OCI-LY3 (cell line): ENCODE measurements at regions not wholly inside any gene's neighbourhood (a gene's known extent, or its start where the extent isn't known, plus 50 kb on each side); places are given as distances from the start of the nearest gene placed in this dataset.

ENCODE experiments used
- H2AFZ ChIP-seq: fragments of 200-600, 300-600 bp; shearing (Covaris generic); 2 replicates; pipeline ENCODE4 v1.6.0; 2014; ENCODE audit warnings: antibody characterized with exemption, low read depth, low read length
- H3K27ac ChIP-seq: fragments of 200-600, 300-600 bp; sonication (generic); 2 replicates; pipeline ENCODE4 v1.5.1; 2014; ENCODE audit warnings: mild to moderate bottlenecking, low read length, moderate library complexity, mixed read lengths
- H3K27me3 ChIP-seq: fragments of 200-600, 300-600 bp; sonication (generic); 2 replicates; pipeline ENCODE4 v1.6.1; 2014; ENCODE audit warnings: low read depth, low read length, mixed read lengths
- H3K36me3 ChIP-seq: fragments of 200-600, 300-600 bp; sonication (generic); replicated peaks from 2 replicates; pipeline ENCODE3; 2014; ENCODE audit warnings: low read depth, low read length, mixed read lengths
- H3K4me1 ChIP-seq: fragments of 300-600, 200-600 bp; sonication (generic); 2 replicates; pipeline ENCODE4 v1.6.1; 2014; ENCODE audit warnings: low read length, mixed read lengths
- H3K4me2 ChIP-seq: fragments of 200-600, 300-600 bp; sonication (generic); 2 replicates; pipeline ENCODE4 v1.6.1; 2014; ENCODE audit warnings: low read length, mixed read lengths
- H3K4me3 ChIP-seq: fragments of 300-600, 200-600 bp; sonication (generic); 2 replicates; pipeline ENCODE4 v1.5.1; 2014; ENCODE audit warnings: antibody characterized with exemption, mild to moderate bottlenecking, low read length, moderate library complexity
- H3K79me2 ChIP-seq: fragments of 300-600, 200-600 bp; shearing (Covaris generic); 2 replicates; pipeline ENCODE4 v1.6.1; 2014; ENCODE audit warnings: mild to moderate bottlenecking, low read length, mixed read lengths
- H3K9ac ChIP-seq: fragments of 300-600, 200-600 bp; shearing (Covaris generic); 2 replicates; pipeline ENCODE4 v1.6.0; 2014; ENCODE audit warnings: mild to moderate bottlenecking, low read length, moderate library complexity
- H3K9me3 ChIP-seq: fragments of 200-600, 300-600 bp; shearing (Covaris generic); 2 replicates; pipeline ENCODE4 v1.6.1; 2014; ENCODE audit warnings: low read length, mixed read lengths; ENCODE audit not compliant: insufficient read depth
- H4K20me1 ChIP-seq: fragments of 200-600, 300-600 bp; sonication (generic); 2 replicates; pipeline ENCODE4 v1.6.1; 2016; ENCODE audit warnings: low read length, mixed read lengths; ENCODE audit not compliant: insufficient read depth
- EZH2phosphoT487 ChIP-seq: fragments of 200-600 bp; shearing (Covaris generic); IDR thresholded peaks from 2 replicates; pipeline ENCODE4 v1.6.1; 2018; ENCODE audit warnings: antibody characterized with exemption, mixed run types, low read depth
- TF ChIP-seq, protein P1 (sequence below): fragments of 200-600, 300-600 bp; sonication (generic); IDR thresholded peaks from 2 replicates; pipeline ENCODE4 v1.5.1; 2014; ENCODE audit warnings: antibody characterized with exemption, low read length, low read depth

DNA sequence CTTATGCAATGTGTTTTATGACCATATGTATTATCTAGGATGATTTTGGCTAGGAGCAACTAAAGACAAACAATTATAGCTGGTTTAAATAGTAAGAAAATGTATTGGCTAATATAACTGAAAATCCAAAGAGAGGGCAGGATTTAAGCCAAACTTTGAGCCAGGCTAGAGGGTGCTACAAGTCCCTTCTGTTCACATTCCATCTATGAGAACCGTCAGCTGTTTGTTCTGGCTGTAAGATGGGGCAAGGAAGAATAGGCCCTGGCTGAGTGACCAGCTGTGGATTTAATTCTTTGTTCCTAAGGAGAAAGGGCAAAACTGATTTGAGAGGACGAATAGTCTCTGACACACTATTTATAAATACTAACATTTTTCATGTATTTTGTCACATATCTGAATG is 79.2 kb upstream of the UGT8 start:
- Histone ChIP-seq H3K27me3 (no peaks in the 10 kb centered on the region), H3K4me3 (no peak overlapping the region), H2AFZ (no peak overlapping the region), H3K4me2 (no peak overlapping the region), H3K9ac (no peak overlapping the region), H3K4me1 (no peaks in the 10 kb centered on the region), H3K27ac (no peak overlapping the region), H3K36me3 (no peaks in the 10 kb centered on the region), H3K9me3 (no peaks in the 10 kb centered on the region), H3K79me2 (no peaks in the 10 kb centered on the region), H4K20me1 (no peaks in the 10 kb centered on the region)
- no peak for TF ChIP-seq EZH2phosphoT487
- TF ChIP-seq, protein P1, sequence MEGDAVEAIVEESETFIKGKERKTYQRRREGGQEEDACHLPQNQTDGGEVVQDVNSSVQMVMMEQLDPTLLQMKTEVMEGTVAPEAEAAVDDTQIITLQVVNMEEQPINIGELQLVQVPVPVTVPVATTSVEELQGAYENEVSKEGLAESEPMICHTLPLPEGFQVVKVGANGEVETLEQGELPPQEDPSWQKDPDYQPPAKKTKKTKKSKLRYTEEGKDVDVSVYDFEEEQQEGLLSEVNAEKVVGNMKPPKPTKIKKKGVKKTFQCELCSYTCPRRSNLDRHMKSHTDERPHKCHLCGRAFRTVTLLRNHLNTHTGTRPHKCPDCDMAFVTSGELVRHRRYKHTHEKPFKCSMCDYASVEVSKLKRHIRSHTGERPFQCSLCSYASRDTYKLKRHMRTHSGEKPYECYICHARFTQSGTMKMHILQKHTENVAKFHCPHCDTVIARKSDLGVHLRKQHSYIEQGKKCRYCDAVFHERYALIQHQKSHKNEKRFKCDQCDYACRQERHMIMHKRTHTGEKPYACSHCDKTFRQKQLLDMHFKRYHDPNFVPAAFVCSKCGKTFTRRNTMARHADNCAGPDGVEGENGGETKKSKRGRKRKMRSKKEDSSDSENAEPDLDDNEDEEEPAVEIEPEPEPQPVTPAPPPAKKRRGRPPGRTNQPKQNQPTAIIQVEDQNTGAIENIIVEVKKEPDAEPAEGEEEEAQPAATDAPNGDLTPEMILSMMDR = no peak

DNA sequence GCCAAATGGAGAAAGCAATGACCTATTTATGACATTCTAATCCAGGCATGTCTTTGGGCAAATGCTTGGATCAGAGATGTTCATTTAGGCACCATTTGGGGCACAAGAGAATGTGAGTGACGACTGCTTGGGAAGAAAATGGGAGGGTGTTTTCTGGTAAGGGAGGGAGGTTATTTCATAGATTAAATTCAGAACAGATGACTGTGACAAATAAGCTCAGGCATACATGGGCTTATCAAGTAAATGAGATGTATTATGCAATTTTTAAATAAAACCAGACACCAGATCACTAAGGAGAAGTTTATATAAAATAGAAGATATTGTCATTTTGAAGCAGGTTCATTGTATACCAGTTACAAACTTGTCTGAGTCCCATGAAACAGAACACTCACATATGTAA is 71.4 kb upstream of the UGT8 start:
- TF ChIP-seq, protein P1 = no peak
- TF ChIP-seq EZH2phosphoT487 = no peak

DNA sequence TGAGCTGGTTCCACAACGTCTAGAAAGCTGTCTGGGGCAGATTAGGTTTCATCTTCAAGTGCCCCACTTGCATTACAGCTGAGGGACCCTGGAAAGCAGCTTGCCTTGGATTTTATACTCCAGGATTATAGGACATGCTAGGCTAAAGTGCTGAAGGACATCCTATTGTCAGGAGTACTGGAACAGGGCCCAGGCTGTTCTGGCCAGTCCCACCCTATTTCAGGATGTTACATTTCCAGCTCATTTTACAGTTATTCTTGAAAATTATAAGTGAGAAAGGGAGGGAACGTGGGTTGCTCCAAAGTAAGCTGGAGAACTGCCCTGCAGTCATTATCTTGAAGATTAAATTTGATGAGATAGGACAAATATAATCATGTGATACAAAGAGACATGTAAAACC is 71.0 kb upstream of the UGT8 start:
- no peak overlapping the region for H3K4me2 ChIP-seq
- H3K9ac ChIP-seq = no peak overlapping the region
- H4K20me1 ChIP-seq = no peaks in the 10 kb centered on the region
- no peak overlapping the region for H3K4me3 ChIP-seq
- no peaks in the 10 kb centered on the region; the same call in 1 of the 2 replicates for H3K9me3 ChIP-seq
- no peaks in the 10 kb centered on the region for H3K27me3 ChIP-seq
- H3K27ac ChIP-seq = no peak overlapping the region
- no peaks in the 10 kb centered on the region for H3K36me3 ChIP-seq
- TF ChIP-seq EZH2phosphoT487 = no peak
- TF ChIP-seq, protein P1 = no peak
- no peak overlapping the region for H2AFZ ChIP-seq
- H3K4me1 ChIP-seq = no peaks in the 10 kb centered on the region
- no peaks in the 10 kb centered on the region for H3K79me2 ChIP-seq

More for the DNA sequence above, 71.4 kb upstream of the UGT8 start:
- Histone ChIP-seq H3K27me3 (no peaks in the 10 kb centered on the region), H2AFZ (no peak overlapping the region), H3K9me3 (no peaks in the 10 kb centered on the region; the same call in 1 of the 2 replicates), H3K4me1 (no peaks in the 10 kb centered on the region), H4K20me1 (no peaks in the 10 kb centered on the region), H3K27ac (no peak overlapping the region), H3K9ac (no peak overlapping the region), H3K4me2 (no peak overlapping the region), H3K4me3 (no peak overlapping the region), H3K36me3 (no peaks in the 10 kb centered on the region), H3K79me2 (no peaks in the 10 kb centered on the region)

DNA sequence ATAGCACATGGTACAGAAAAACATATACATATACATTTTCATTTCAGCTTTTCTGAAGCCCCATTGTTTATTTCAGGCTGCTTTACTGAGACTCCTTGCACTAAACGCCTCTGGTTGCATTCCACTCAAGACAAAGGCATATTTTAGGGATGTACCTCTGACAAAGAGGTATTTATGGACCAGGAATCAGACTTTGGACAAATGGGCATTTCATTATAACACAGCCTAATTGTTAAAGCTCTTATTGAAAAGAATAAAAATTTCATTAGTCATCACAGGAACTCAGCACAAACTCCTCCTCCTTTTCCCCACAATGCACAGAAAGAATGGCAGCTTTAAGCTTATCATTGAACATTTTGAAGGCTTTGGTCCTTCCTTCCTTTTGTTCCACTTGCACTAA is 62.9 kb upstream of the UGT8 start:
- Histone ChIP-seq H3K27me3 (no peaks in the 10 kb centered on the region), H3K36me3 (no peaks in the 10 kb centered on the region), H3K9ac (no peak overlapping the region), H3K27ac (no peak overlapping the region), H3K4me2 (no peak overlapping the region), H3K79me2 (no peaks in the 10 kb centered on the region), H3K4me3 (no peak overlapping the region), H4K20me1 (no peaks in the 10 kb centered on the region), H3K4me1 (no peaks in the 10 kb centered on the region), H2AFZ (no peak overlapping the region), H3K9me3 (no peaks in the 10 kb centered on the region; the same call in 1 of the 2 replicates)
- TF ChIP-seq, protein P1 = no peak
- TF ChIP-seq EZH2phosphoT487 = no peak
